ENCODE measurements at regions not wholly inside any gene's neighbourhood (a gene's known extent, or its start where the extent isn't known, plus 50 kb on each side); places are given as distances from the start of the nearest gene placed in this dataset.

DNA sequence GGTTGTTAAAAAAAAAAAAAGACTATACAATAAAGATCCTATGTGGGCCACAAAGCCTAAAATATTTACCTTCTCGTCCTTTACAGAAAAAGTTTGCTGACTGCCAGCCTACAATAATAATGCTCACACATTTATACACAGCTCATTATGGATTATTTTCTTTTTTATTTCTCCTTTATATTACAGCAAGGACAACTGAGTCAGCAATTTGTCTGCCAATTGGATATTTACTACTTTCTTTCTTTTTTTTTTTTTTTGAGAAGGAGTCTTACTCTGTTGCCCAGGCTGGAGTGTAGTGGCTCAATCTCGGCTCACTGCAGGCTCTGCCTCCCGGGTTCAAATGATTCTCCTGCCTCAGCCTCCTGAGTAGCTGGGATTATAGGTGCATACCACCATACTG lies 142.2 kb downstream of the EBLN2 start:
- H3K79me2 ChIP-seq (ENCODE audit: low read length) = no peaks in the 10 kb centered on the region
- H3K4me1 ChIP-seq (ENCODE audit: low read length) = no peaks in the 10 kb centered on the region
- peaks cover 13% of the 10 kb centered on the region; the same call in 1 of the 2 replicates for H3K27me3 ChIP-seq (ENCODE audit: low read depth, low read length)
- H3K36me3 ChIP-seq (replicated peaks; ENCODE audit: low read depth, low read length) = no peaks in the 10 kb centered on the region
- no peak overlapping the region for H3K4me2 ChIP-seq (ENCODE audit: low read length)
- H2AFZ ChIP-seq (ENCODE audit: low read depth, low read length) = no peak overlapping the region
- TF ChIP-seq, protein P1, sequence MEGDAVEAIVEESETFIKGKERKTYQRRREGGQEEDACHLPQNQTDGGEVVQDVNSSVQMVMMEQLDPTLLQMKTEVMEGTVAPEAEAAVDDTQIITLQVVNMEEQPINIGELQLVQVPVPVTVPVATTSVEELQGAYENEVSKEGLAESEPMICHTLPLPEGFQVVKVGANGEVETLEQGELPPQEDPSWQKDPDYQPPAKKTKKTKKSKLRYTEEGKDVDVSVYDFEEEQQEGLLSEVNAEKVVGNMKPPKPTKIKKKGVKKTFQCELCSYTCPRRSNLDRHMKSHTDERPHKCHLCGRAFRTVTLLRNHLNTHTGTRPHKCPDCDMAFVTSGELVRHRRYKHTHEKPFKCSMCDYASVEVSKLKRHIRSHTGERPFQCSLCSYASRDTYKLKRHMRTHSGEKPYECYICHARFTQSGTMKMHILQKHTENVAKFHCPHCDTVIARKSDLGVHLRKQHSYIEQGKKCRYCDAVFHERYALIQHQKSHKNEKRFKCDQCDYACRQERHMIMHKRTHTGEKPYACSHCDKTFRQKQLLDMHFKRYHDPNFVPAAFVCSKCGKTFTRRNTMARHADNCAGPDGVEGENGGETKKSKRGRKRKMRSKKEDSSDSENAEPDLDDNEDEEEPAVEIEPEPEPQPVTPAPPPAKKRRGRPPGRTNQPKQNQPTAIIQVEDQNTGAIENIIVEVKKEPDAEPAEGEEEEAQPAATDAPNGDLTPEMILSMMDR (IDR thresholded peaks at IDR 0.05; ENCODE audit: low read depth, low read length) = no peak
- H3K27ac ChIP-seq (ENCODE audit: low read length) = no peak overlapping the region
- no peak overlapping the region for H3K9ac ChIP-seq (ENCODE audit: low read length)
- no peak overlapping the region for H3K4me3 ChIP-seq (ENCODE audit: low read length)
- no peaks in the 10 kb centered on the region for H4K20me1 ChIP-seq (ENCODE audit: insufficient read depth, low read length)
- no peaks in the 10 kb centered on the region for H3K9me3 ChIP-seq (ENCODE audit: insufficient read depth, low read length)

DNA sequence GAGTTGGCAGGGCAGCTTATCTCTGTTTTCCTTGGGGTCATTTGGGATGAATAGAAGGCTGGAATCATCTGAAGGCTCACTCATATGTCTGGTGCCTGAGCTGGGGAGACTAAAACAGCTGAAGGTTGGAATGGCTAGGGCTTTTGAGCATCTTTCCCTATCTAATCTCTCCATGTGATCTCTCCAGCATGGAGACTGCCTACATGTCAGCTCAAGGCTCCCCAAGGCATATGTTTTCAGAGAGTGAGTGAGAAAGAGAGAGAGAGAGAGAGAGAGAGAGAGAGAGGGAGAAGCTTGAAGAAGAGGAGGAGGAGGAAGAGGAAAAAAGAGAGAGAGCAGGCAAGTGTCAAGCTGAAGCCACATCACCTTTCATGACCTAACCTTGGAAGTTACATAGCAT lies 143.4 kb downstream of the EBLN2 start:
- no peak overlapping the region for H3K4me2 ChIP-seq (ENCODE audit: low read length)
- no peak overlapping the region for H3K9ac ChIP-seq (ENCODE audit: low read length)

DNA sequence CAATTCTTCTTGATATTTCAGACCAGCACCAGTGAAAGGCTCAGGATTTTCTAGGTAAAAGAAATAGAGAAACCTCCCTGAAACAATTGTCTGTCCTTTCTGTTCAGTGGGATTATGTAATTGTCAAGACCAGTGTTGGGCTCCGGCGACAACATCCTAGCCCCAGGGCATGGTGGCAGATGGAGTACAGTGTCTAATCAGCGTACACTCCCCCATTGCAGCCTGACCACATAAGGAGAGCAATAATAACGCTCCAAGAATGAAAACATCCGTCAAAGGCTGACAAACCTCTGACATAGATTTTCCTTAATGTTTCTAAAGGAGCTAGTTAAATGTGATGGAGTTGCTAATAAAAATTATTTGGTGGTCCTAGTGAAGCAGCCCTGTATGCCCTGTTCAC lies 144.6 kb downstream of the EBLN2 start:
- Histone ChIP-seq H3K79me2 (ENCODE audit: low read length) (no peaks in the 10 kb centered on the region), H3K4me2 (ENCODE audit: low read length) (no peak overlapping the region), H3K9ac (ENCODE audit: low read length) (no peak overlapping the region), H3K9me3 (ENCODE audit: insufficient read depth, low read length) (no peaks in the 10 kb centered on the region), H3K4me3 (ENCODE audit: low read length) (no peak overlapping the region), H2AFZ (ENCODE audit: low read depth, low read length) (no peak overlapping the region), H3K4me1 (ENCODE audit: low read length) (no peaks in the 10 kb centered on the region), H3K27me3 (ENCODE audit: low read depth, low read length) (no peaks in the 10 kb centered on the region), H3K27ac (ENCODE audit: low read length) (no peak overlapping the region), H4K20me1 (ENCODE audit: insufficient read depth, low read length) (no peaks in the 10 kb centered on the region), H3K36me3 (replicated peaks; ENCODE audit: low read depth, low read length) (no peaks in the 10 kb centered on the region)
- TF ChIP-seq, protein P1 (IDR thresholded peaks at IDR 0.05; ENCODE audit: low read depth, low read length) = no peak
- no peak for TF ChIP-seq EZH2phosphoT487 (IDR thresholded peaks at IDR 0.05; ENCODE audit: low read depth)

More for the DNA sequence above, 143.4 kb downstream of the EBLN2 start:
- Histone ChIP-seq H2AFZ (ENCODE audit: low read depth, low read length) (0 out of 2 replicates have a peak overlapping the region, but pooled peaks have one; percentile 16), H3K27me3 (ENCODE audit: low read depth, low read length) (peaks cover 6% of the 10 kb centered on the region; the same call in 1 of the 2 replicates), H3K4me1 (ENCODE audit: low read length) (no peaks in the 10 kb centered on the region), H3K27ac (ENCODE audit: low read length) (no peak overlapping the region), H4K20me1 (ENCODE audit: insufficient read depth, low read length) (no peaks in the 10 kb centered on the region), H3K79me2 (ENCODE audit: low read length) (no peaks in the 10 kb centered on the region), H3K4me3 (ENCODE audit: low read length) (no peak overlapping the region), H3K9me3 (ENCODE audit: insufficient read depth, low read length) (no peaks in the 10 kb centered on the region), H3K36me3 (replicated peaks; ENCODE audit: low read depth, low read length) (no peaks in the 10 kb centered on the region)
- TF ChIP-seq, protein P1 (IDR thresholded peaks at IDR 0.05; ENCODE audit: low read depth, low read length) = no peak

DNA sequence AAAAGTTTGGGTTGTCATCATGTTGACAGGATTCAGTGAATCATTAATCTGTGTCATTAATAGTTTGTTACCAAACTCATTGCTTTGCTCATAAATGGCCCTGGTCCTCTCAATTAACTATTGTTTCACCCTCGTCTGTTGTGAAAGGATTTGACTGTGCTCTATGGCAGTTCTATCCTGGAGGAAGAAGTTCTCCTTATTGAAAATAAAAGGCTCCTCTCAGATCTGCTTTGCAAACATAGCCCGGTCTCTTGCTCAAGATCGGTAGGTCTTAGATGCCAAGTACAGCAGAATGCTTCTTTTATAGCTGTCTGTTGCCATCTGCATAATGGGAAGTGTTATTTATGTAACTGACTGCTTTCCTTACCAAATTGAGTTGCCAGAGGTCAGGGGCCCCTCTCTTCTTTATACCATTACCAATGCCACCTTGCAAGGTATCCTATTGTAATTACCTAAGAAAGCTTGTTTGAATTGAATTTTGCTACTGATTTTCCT lies 146.5 kb downstream of the EBLN2 start:
- 0 out of 2 replicates have a peak, but pooled peaks cover 3% of the 10 kb centered on the region for H3K4me1 ChIP-seq (ENCODE audit: low read length)
- TF ChIP-seq EZH2phosphoT487 (IDR thresholded peaks at IDR 0.05; ENCODE audit: low read depth) = no peak
- TF ChIP-seq, protein P1 (IDR thresholded peaks at IDR 0.05; ENCODE audit: low read depth, low read length) = no peak
- no peak overlapping the region for H3K27ac ChIP-seq (ENCODE audit: low read length)
- H3K36me3 ChIP-seq (replicated peaks; ENCODE audit: low read depth, low read length) = no peaks in the 10 kb centered on the region
- H3K9ac ChIP-seq (ENCODE audit: low read length) = no peak overlapping the region
- H3K9me3 ChIP-seq (ENCODE audit: insufficient read depth, low read length) = no peaks in the 10 kb centered on the region
- no peak overlapping the region for H2AFZ ChIP-seq (ENCODE audit: low read depth, low read length)
- no peak overlapping the region for H3K4me2 ChIP-seq (ENCODE audit: low read length)
- H4K20me1 ChIP-seq (ENCODE audit: insufficient read depth, low read length) = no peaks in the 10 kb centered on the region
- no peaks in the 10 kb centered on the region for H3K79me2 ChIP-seq (ENCODE audit: low read length)
- no peak overlapping the region for H3K4me3 ChIP-seq (ENCODE audit: low read length)
- H3K27me3 ChIP-seq (ENCODE audit: low read depth, low read length) = no peaks in the 10 kb centered on the region
